HUES48 (cell line): ENCODE measurements at regions not wholly inside any gene's neighbourhood (a gene's known extent, or its start where the extent isn't known, plus 50 kb on each side); places are given as distances from the start of the nearest gene placed in this dataset.

ENCODE experiments used
- H3K27ac ChIP-seq: one replicate; pipeline ENCODE4 v1.7.0; 2013; ENCODE audit warnings: low read depth, low read length, inconsistent platforms
- H3K27me3 ChIP-seq: 2 replicates; pipeline ENCODE4 v1.6.1; 2013; ENCODE audit warnings: mild to moderate bottlenecking, low read length; ENCODE audit not compliant: control insufficient read depth, insufficient read depth
- H3K36me3 ChIP-seq: 2 replicates; pipeline ENCODE4 v1.6.1; 2013; ENCODE audit warnings: low read length; ENCODE audit not compliant: control insufficient read depth, insufficient read depth
- H3K4me1 ChIP-seq: 2 replicates; pipeline ENCODE4 v1.6.1; 2013; ENCODE audit warnings: mild to moderate bottlenecking, low read length; ENCODE audit not compliant: control insufficient read depth, insufficient read depth
- H3K4me3 ChIP-seq: 2 replicates; pipeline ENCODE4 v1.5.1; 2013; ENCODE audit warnings: mild to moderate bottlenecking, low read depth, low read length
- H3K9ac ChIP-seq: 2 replicates; pipeline ENCODE4 v1.6.1; 2013; ENCODE audit warnings: mild to moderate bottlenecking, low read depth, low read length, moderate library complexity
- H3K9me3 ChIP-seq: 2 replicates; pipeline ENCODE4 v1.6.1; 2013; ENCODE audit warnings: low read length; ENCODE audit not compliant: control insufficient read depth, insufficient read depth

DNA sequence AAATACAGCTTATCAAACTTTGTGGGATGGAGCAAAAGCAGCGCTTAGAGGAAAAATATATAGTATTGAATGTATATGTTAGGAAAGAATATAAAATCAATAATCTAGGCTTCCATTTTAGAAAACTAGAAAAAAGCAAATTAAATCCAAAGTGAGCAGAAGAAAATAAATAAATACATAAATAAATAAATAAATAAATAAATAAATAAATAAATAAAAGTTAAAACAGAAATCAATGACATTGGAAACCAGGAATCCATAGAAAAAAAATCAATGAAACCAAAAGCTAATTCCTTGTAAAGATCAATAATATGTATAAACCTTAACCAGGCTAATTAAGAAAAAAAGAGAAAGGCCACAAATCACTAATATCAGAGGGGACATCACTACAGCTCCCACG is 141.8 kb upstream of the C1QTNF7 start:
- Histone ChIP-seq H3K27me3 (no peaks in the 10 kb centered on the region), H3K4me1 (no peaks in the 10 kb centered on the region), H3K4me3 (no peak overlapping the region), H3K9me3 (no peaks in the 10 kb centered on the region), H3K27ac (no peak overlapping the region), H3K36me3 (no peaks in the 10 kb centered on the region), H3K9ac (no peak overlapping the region)

- H3K4me1 ChIP-seq, result no peaks in the 10 kb centered on the region
- no peak overlapping the region for H3K9ac ChIP-seq
- H3K27me3 ChIP-seq, result no peaks in the 10 kb centered on the region
- H3K4me3 ChIP-seq, result no peak overlapping the region
- no peaks in the 10 kb centered on the region for H3K9me3 ChIP-seq
- no peak overlapping the region for H3K27ac ChIP-seq
- H3K36me3 ChIP-seq, result no peaks in the 10 kb centered on the region
Observed at GRCh38 chr4:15291122-15291521, 136.7 kb upstream of the C1QTNF7 start.

DNA sequence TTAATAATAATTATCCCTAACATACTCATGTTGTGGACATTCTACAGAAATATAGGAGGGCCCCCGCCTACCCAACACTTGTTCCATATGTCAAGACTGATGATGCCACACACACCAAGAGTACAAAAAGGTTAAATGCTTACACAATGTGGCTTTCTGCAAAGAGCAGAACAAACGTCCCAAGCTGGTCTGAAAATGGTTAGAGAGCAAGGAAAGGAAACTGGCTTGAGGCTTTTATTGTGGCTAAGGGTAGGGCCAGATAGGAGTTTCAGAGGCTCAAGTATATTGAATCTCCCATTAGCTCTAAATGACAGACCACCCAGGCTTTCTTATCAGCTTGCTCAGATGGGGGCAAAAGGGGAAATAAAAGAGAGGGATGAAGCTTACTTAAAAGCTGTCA is 134.1 kb upstream of the C1QTNF7 start:
- Histone ChIP-seq H3K27ac (no peak overlapping the region), H3K9ac (no peak overlapping the region), H3K4me3 (no peak overlapping the region), H3K27me3 (no peaks in the 10 kb centered on the region), H3K9me3 (no peaks in the 10 kb centered on the region), H3K36me3 (no peaks in the 10 kb centered on the region), H3K4me1 (no peaks in the 10 kb centered on the region)

DNA sequence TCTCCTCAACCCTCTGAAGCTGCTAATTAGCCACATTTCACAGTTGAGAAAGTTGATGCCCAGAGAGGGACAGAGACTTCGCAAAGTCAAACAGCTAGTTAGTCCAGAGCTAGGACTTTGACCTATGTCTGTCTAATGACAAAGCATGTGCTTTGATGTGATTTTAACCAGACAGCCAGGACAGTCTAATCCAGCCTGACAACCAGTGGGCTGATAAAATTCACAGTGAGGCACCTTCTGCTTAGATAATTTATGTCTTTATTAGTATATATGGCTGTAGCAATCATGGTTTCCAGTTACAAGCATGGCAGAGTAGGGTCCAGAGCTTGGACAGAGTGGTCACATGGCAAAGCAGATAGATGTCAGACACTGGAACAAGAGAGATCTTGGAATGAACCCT is 133.6 kb upstream of the C1QTNF7 start:
- Histone ChIP-seq H3K4me3 (no peak overlapping the region), H3K9me3 (no peaks in the 10 kb centered on the region), H3K27me3 (no peaks in the 10 kb centered on the region), H3K36me3 (no peaks in the 10 kb centered on the region), H3K4me1 (no peaks in the 10 kb centered on the region), H3K9ac (no peak overlapping the region), H3K27ac (no peak overlapping the region)

DNA sequence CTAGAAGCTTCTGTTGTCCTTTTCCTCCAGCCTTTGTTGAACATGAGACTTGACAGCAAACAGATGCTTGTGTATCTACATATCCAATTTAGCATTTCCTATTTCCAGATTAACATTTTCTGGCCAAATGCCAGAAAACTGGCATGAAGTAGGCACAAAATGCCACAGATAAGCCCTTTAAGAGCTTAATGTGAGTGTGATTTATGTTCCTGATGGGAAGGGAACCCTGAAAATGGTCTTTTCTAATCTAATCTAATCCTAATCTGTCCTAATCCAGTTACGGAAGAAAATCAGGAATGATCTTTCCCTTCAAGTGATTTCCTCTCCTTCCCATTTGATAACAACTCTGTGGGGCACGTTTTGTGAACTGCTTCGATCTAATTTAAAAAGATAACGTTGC is 133.0 kb upstream of the C1QTNF7 start:
- Histone ChIP-seq H3K9ac (no peak overlapping the region), H3K36me3 (no peaks in the 10 kb centered on the region), H3K9me3 (no peaks in the 10 kb centered on the region), H3K4me3 (no peak overlapping the region), H3K4me1 (no peaks in the 10 kb centered on the region), H3K27me3 (no peaks in the 10 kb centered on the region), H3K27ac (no peak overlapping the region)

DNA sequence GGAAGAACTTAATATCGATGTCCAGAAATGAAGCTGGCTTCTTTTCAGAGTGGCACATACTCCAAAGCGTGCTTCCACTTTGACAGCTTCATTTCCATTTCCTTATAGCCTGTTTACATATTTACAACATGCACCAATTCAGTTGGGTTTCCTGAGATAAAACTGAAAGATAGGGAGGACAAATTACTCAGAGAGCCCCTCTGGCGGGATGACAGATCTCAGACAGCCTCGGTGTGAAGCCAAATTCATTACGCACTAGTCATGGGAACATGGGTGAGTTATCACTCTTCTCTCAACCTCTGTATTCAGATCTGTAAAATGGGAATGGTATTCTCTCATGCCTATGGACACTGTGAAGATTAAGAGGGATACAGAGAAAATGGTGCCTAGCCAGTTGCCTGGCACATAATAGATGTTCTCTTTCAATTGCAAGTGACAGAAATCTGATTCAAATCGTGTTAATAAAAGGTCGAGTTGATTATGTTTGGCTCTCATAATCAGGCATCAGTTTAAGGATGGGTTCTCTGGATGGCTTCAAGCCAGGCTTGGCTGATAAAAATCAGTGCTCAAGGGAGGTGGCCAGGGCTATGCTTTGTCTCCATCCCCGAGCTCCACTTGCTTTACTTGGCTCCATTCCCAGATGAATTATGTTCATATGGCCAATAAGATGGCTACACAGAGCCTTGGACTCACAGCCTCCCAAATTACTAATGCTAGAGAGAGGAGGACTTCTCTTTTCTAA is 132.2 kb upstream of the C1QTNF7 start:
- Histone ChIP-seq H3K27me3 (no peaks in the 10 kb centered on the region), H3K4me1 (no peaks in the 10 kb centered on the region), H3K9me3 (no peaks in the 10 kb centered on the region), H3K9ac (no peak overlapping the region), H3K36me3 (no peaks in the 10 kb centered on the region), H3K4me3 (no peak overlapping the region), H3K27ac (no peak overlapping the region)

DNA sequence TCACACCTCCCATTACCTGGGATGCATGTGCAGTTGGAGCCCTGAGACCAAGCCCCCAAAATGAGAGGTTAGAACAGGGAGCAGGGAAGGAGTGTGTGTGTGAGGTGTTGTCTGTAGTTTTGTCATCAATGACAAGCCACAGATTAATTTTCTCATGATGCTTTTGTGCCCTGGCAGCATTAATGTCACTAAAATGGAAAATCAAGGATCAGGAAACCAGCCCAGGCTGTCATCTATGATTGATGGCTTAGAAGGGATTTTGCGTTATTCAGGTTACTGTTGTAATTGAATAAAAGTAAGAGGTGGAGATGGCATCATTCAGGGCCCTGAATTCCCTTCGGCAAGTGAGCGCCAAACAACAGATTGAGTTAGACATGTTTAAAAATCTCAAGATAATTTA is 130.5 kb upstream of the C1QTNF7 start:
- Histone ChIP-seq H3K27me3 (no peaks in the 10 kb centered on the region), H3K4me3 (no peak overlapping the region), H3K9me3 (no peaks in the 10 kb centered on the region), H3K9ac (no peak overlapping the region), H3K4me1 (no peaks in the 10 kb centered on the region), H3K27ac (no peak overlapping the region), H3K36me3 (no peaks in the 10 kb centered on the region)

DNA sequence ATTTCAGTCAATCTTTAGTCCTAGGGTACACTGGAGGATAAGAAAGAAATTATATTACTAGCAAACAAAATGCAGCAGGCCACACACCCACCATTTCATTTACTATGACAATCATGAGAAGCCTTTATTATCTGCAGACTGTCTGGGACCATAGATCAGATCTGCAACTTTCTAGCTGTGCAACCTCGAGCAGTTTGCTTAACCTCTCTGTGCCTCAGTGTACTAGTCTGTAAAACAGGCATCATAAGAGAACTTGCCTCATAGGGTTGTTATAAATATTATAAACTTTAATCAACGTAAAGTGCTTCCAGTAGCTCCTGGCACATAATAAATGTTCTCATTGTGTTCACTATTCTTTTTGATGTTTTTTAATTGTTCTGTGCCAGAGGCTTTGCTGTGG is 128.2 kb upstream of the C1QTNF7 start:
- Histone ChIP-seq H3K4me3 (no peak overlapping the region), H3K27ac (no peak overlapping the region), H3K9ac (no peak overlapping the region), H3K9me3 (no peaks in the 10 kb centered on the region), H3K4me1 (no peaks in the 10 kb centered on the region), H3K36me3 (no peaks in the 10 kb centered on the region), H3K27me3 (no peaks in the 10 kb centered on the region)

DNA sequence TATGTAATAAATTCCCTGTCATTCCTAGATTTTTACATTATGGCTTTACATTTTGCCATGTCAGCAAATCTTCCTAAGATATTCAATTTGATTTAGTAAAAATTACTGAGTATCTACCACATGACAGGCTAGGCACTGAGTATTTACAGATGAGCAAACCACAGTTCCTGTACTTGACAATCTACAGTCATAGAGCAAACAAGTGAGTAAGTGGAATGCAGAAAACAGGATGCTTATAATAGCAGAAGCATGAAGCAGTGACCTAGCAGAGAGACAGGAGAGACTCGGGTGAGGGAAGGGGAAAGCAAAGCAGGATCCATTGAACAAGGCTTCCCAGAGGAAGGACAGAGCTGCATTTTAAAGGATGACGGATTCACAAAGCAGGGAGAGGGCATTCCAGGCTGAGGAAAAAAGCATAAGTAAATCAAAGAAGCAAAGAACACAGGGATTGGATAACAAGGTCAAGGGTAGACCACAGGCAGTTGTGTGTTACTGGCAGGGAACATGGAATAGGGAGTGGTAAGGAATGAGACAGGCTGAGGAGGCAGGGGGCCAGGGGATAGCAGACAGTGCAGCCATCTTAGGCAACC is 124.7 kb upstream of the C1QTNF7 start:
- Histone ChIP-seq H3K27ac (no peak overlapping the region), H3K36me3 (no peaks in the 10 kb centered on the region), H3K9ac (no peak overlapping the region), H3K27me3 (no peaks in the 10 kb centered on the region), H3K9me3 (no peaks in the 10 kb centered on the region), H3K4me1 (no peaks in the 10 kb centered on the region), H3K4me3 (no peak overlapping the region)

GRCh38 chr4:15314974-15315373 is 112.9 kb upstream of the C1QTNF7 start:
- no peaks in the 10 kb centered on the region for H3K9me3 ChIP-seq
- no peaks in the 10 kb centered on the region for H3K36me3 ChIP-seq
- no peak overlapping the region for H3K27ac ChIP-seq
- no peak overlapping the region for H3K4me3 ChIP-seq
- peaks cover 6% of the 10 kb centered on the region; the same call in 1 of the 2 replicates for H3K4me1 ChIP-seq
- H3K9ac ChIP-seq, result no peak overlapping the region
- H3K27me3 ChIP-seq, result no peaks in the 10 kb centered on the region

DNA sequence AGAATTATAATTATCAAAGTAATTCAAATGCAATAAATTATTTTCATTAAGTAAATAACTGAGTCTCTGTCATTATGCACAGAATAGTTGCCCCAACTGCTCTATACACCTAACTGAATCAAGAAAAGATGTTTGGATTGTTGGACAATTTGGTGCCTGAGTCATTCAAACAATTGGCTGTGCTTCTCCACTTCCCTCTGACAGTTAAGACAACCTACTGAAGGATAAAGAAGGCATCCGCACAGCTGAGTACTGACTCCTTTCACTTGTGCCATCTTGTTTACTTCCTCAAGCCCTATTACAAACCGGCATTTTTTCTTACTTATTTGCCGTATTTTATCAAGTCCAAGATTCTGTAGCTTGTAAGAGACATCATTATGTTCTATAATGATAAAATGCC is 110.6 kb upstream of the C1QTNF7 start:
- no peak overlapping the region for H3K9ac ChIP-seq
- no peaks in the 10 kb centered on the region for H3K9me3 ChIP-seq
- H3K4me3 ChIP-seq, result no peak overlapping the region
- H3K27me3 ChIP-seq, result no peaks in the 10 kb centered on the region
- H3K27ac ChIP-seq, result no peak overlapping the region
- H3K36me3 ChIP-seq, result no peaks in the 10 kb centered on the region
- H3K4me1 ChIP-seq, result peaks cover 12% of the 10 kb centered on the region
